Thoracic aorta (tissue), 2 donors: ENCODE measurements at regions not wholly inside any gene's neighbourhood (a gene's known extent, or its start where the extent isn't known, plus 50 kb on each side); places are given as distances from the start of the nearest gene placed in this dataset.
"Not testable (repeated sequence)": the region's sequence is repeated elsewhere in the genome, so short reads cannot be mapped to it uniquely, and the experiment has no call there.

Experiments used
- ATAC-seq: fragments of 150-250 bp; one replicate; pipeline ENCODE4 v1.8.0; 2017; ENCODE audit warnings: low read depth; ENCODE audit not compliant: insufficient number of reproducible peaks, low FRiP score
- DNase-seq: peaks from one replicate; pipeline ENCODE4 v3.0.0-alpha.2; 2020; ENCODE audit warnings: low spot score
- H3K27ac ChIP-seq, 2 donors: fragments of 200-600 bp; sonication (generic); 1 replicate in 1 of 2; 2 replicates in 1 of 2; pipeline ENCODE4 v1.5.1; 2016; ENCODE audit warnings: mild to moderate bottlenecking in 2 of 2, moderate library complexity in 2 of 2
- H3K27me3 ChIP-seq: fragments of 200-600 bp; sonication (generic); replicated peaks from 2 replicates; pipeline ENCODE4 v1.6.0; 2016; ENCODE audit warnings: mild to moderate bottlenecking; ENCODE audit not compliant: insufficient read depth
- H3K36me3 ChIP-seq: fragments of 200-600 bp; sonication (generic); one replicate; pipeline ENCODE4 v1.5.1; 2016
- H3K4me1 ChIP-seq, 2 donors: fragments of 200-600 bp; sonication (generic); 1 replicate in 1 of 2; 2 replicates in 1 of 2; pipeline versions ENCODE4 v1.5.1 to v1.6.0; 2016; ENCODE audit warnings: low read depth in 2 of 2, mild to moderate bottlenecking in 1 of 2; ENCODE audit not compliant: control insufficient read depth in 1 of 2
- H3K4me3 ChIP-seq: fragments of 200-600 bp; sonication (generic); 2 replicates; pipeline ENCODE4 v1.5.1; 2016; ENCODE audit warnings: mild to moderate bottlenecking
- H3K9me3 ChIP-seq: fragments of 200-600 bp; sonication (generic); 2 replicates; pipeline ENCODE4 v1.5.1; 2016
- CTCF ChIP-seq: fragments of 200-600 bp; sonication (generic); IDR thresholded peaks from one replicate; pipeline ENCODE4 v1.5.1; 2019; ENCODE audit warnings: antibody characterized with exemption

GRCh38 chr9:30584559-30584958 lies 1799.9 kb upstream of the ACO1 start:
- Histone ChIP-seq H3K4me1 (no peaks in the 10 kb centered on the region), H3K27ac (no peak overlapping the region), H3K27me3 (no peaks in the 10 kb centered on the region), H3K36me3 (no peaks in the 10 kb centered on the region), H3K9me3 (no peaks in the 10 kb centered on the region), H3K4me3 (no peak overlapping the region)
- no peak for DNase-seq
- TF ChIP-seq CTCF, result no peak
- no peak for ATAC-seq

GRCh38 chr9:30591461-30591860 lies 1793.0 kb upstream of the ACO1 start:
- no peak overlapping the region for H3K4me3 ChIP-seq
- no peak for ATAC-seq
- no peak overlapping the region for H3K27ac ChIP-seq
- no peaks in the 10 kb centered on the region for H3K9me3 ChIP-seq
- H3K4me1 ChIP-seq, result no peaks in the 10 kb centered on the region
- TF ChIP-seq CTCF, result no peak
- no peak for DNase-seq
- H3K36me3 ChIP-seq, result no peaks in the 10 kb centered on the region
- no peaks in the 10 kb centered on the region for H3K27me3 ChIP-seq

GRCh38 chr9:30597608-30598007 lies 1786.8 kb upstream of the ACO1 start:
- Histone ChIP-seq H3K4me1 (no peaks in the 10 kb centered on the region), H3K27me3 (no peaks in the 10 kb centered on the region), H3K27ac (no peak overlapping the region), H3K9me3 (no peaks in the 10 kb centered on the region), H3K4me3 (no peak overlapping the region), H3K36me3 (no peaks in the 10 kb centered on the region)
- no peak for TF ChIP-seq CTCF
- DNase-seq (no peak), ATAC-seq (no peak)

GRCh38 chr9:30605936-30606335 lies 1778.5 kb upstream of the ACO1 start:
- TF ChIP-seq CTCF, result no peak
- Histone ChIP-seq H3K27ac (no peak overlapping the region), H3K4me3 (no peak overlapping the region), H3K4me1 (no peaks in the 10 kb centered on the region), H3K27me3 (no peaks in the 10 kb centered on the region), H3K36me3 (no peaks in the 10 kb centered on the region), H3K9me3 (no peaks in the 10 kb centered on the region)
- DNase-seq, result no peak
- ATAC-seq, result no peak

GRCh38 chr9:30609713-30610112 lies 1774.7 kb upstream of the ACO1 start:
- Histone ChIP-seq H3K4me1 (no peaks in the 10 kb centered on the region), H3K4me3 (no peak overlapping the region), H3K36me3 (no peaks in the 10 kb centered on the region), H3K27ac (no peak overlapping the region), H3K9me3 (no peaks in the 10 kb centered on the region), H3K27me3 (no peaks in the 10 kb centered on the region)
- DNase-seq (no peak), ATAC-seq (no peak)
- TF ChIP-seq CTCF, result no peak

- not testable (repeated sequence) for H3K9me3 ChIP-seq, ATAC-seq, H3K4me3 ChIP-seq, H3K4me1 ChIP-seq, H3K36me3 ChIP-seq, DNase-seq, H3K27me3 ChIP-seq, H3K27ac ChIP-seq
Measured at GRCh38 chr9:30616782-30617181, 1767.7 kb upstream of the ACO1 start.
